ENCODE measurements at regions not wholly inside any gene's neighbourhood (a gene's known extent, or its start where the extent isn't known, plus 50 kb on each side); places are given as distances from the start of the nearest gene placed in this dataset.

DNA sequence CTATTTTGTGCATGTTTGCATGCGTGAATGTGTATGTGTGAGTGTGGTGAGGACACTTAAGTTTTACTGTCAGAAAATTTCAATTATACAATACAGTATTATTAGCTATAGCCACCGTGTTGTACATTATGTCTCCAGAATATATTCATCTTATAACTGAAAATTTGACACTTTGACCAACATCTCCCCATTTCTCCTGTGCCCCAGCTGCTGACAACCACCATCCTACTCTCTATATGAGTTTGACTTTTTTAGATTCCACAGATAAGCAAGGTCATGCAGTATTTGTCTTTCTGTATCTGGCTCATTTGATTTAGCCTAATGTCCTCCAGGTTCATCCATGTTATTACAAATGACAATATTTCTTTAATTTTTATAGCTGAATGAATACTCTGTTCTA, 195.0 kb downstream of the GPR37 start:
- TF ChIP-seq, protein P1, sequence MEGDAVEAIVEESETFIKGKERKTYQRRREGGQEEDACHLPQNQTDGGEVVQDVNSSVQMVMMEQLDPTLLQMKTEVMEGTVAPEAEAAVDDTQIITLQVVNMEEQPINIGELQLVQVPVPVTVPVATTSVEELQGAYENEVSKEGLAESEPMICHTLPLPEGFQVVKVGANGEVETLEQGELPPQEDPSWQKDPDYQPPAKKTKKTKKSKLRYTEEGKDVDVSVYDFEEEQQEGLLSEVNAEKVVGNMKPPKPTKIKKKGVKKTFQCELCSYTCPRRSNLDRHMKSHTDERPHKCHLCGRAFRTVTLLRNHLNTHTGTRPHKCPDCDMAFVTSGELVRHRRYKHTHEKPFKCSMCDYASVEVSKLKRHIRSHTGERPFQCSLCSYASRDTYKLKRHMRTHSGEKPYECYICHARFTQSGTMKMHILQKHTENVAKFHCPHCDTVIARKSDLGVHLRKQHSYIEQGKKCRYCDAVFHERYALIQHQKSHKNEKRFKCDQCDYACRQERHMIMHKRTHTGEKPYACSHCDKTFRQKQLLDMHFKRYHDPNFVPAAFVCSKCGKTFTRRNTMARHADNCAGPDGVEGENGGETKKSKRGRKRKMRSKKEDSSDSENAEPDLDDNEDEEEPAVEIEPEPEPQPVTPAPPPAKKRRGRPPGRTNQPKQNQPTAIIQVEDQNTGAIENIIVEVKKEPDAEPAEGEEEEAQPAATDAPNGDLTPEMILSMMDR (IDR thresholded peaks at IDR 0.05 in 2 of 3, conservative IDR thresholded peaks at IDR 0.05 in 1 of 3; ENCODE audit: insufficient read depth in 2 of 3, low read depth in 1 of 3, low read length in 3 of 3) = no peak
- TF ChIP-seq HCFC1 (IDR thresholded peaks at IDR 0.05; ENCODE audit: low read depth, low read length) (no peak), POLR2G (IDR thresholded peaks at IDR 0.05; ENCODE audit: low read depth, low read length) (no peak), TBP (optimal IDR thresholded peaks at IDR 0.05; ENCODE audit: low read depth, low read length) (no peak), PHB2 (IDR thresholded peaks at IDR 0.05; ENCODE audit: low read depth) (no peak)
- TF ChIP-seq, protein P2, sequence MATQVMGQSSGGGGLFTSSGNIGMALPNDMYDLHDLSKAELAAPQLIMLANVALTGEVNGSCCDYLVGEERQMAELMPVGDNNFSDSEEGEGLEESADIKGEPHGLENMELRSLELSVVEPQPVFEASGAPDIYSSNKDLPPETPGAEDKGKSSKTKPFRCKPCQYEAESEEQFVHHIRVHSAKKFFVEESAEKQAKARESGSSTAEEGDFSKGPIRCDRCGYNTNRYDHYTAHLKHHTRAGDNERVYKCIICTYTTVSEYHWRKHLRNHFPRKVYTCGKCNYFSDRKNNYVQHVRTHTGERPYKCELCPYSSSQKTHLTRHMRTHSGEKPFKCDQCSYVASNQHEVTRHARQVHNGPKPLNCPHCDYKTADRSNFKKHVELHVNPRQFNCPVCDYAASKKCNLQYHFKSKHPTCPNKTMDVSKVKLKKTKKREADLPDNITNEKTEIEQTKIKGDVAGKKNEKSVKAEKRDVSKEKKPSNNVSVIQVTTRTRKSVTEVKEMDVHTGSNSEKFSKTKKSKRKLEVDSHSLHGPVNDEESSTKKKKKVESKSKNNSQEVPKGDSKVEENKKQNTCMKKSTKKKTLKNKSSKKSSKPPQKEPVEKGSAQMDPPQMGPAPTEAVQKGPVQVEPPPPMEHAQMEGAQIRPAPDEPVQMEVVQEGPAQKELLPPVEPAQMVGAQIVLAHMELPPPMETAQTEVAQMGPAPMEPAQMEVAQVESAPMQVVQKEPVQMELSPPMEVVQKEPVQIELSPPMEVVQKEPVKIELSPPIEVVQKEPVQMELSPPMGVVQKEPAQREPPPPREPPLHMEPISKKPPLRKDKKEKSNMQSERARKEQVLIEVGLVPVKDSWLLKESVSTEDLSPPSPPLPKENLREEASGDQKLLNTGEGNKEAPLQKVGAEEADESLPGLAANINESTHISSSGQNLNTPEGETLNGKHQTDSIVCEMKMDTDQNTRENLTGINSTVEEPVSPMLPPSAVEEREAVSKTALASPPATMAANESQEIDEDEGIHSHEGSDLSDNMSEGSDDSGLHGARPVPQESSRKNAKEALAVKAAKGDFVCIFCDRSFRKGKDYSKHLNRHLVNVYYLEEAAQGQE (IDR thresholded peaks at IDR 0.05; ENCODE audit: borderline replicate concordance) = no peak
- TF ChIP-seq, protein P2 (CRISPR knock-in tag; IDR thresholded peaks at IDR 0.05; ENCODE audit: low read depth) = no peak

All from K562 (cell line).